GM21528 (cell line): ENCODE measurements at regions not wholly inside any gene's neighbourhood (a gene's known extent, or its start where the extent isn't known, plus 50 kb on each side); places are given as distances from the start of the nearest gene placed in this dataset.

Experiments
- ATAC-seq: cut with Tn5 transposase; IDR thresholded peaks from one replicate; pipeline ENCODE4 v1.9.1; 2021; ENCODE audit warnings: mild to moderate bottlenecking, moderate library complexity; ENCODE audit not compliant: unreplicated experiment, low FRiP score

DNA sequence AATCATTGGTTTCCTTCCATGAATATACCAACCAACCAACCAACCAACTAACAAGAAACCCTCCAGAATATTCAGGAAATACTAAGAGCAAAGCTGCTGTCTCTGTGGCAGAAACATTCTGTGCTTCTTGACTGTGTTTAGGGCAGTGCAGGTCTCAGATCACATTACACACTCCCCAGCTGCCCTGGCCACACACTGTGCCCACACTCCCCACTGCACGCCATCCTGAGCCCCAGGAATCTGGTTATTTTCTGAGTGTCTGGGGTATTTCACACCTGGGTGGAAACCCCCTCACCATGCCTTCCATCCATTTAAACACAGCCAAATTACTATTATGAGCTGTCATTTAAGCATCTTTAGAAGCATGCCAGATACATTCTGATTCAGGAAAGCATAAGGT, 183.7 kb upstream of the ANK3 start:
- ATAC-seq, result no peak

- no peak for ATAC-seq
Measured at GRCh38 chr10:60572511-60573194, 183.0 kb upstream of the ANK3 start.

- no peak for ATAC-seq
Measured at GRCh38 chr10:60570896-60571295, 181.2 kb upstream of the ANK3 start.

GRCh38 chr10:60570272-60570865, 180.7 kb upstream of the ANK3 start:
- no peak for ATAC-seq

- no peak for ATAC-seq
Measured at GRCh38 chr10:60569681-60570080, 180.0 kb upstream of the ANK3 start.

- ATAC-seq, result no peak
Measured at GRCh38 chr10:60566096-60566495, 176.4 kb upstream of the ANK3 start.

GRCh38 chr10:60565492-60565891, 175.8 kb upstream of the ANK3 start:
- no peak for ATAC-seq

DNA sequence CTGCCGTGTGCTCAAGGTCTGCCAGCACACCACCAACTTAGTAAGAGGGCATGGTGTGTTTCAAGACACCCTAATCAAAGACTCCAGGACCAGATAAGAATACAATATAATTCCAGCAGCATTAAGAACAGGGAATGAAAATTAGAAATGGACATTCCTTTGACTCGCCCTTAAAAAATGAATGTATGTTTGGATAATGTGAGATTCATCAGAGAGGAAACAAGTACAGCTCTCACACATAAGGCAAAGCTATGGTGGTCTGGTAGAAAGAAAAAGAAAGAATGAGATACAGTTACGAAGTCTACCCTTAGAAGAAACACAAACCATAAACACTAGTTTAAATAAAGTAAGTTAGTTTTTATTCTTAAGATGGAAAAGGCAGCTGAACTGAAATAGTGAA, 174.8 kb upstream of the ANK3 start:
- ATAC-seq, result no peak

DNA sequence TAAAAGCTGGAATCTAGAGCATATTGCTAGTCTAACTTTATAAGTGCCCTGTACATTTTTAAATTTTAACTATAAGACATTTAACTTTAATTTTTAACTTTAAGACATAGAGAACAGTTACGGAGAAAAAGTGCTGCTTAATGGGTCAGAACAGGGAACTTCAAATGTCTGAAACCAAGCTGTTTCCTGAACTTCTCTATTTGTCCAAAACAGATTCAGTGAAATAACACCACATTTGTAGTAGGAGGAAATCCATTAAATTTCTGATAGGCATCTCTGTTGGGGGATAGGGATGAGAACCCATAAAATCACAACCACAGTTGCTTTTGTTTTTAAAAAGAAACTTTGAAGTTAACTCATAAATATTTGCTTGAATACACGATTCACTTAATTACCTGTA, 170.8 kb upstream of the ANK3 start:
- ATAC-seq, result no peak

GRCh38 chr10:60555700-60556099, 166.0 kb upstream of the ANK3 start:
- no peak for ATAC-seq

GRCh38 chr10:60549686-60550085, 160.0 kb upstream of the ANK3 start:
- no peak for ATAC-seq

DNA sequence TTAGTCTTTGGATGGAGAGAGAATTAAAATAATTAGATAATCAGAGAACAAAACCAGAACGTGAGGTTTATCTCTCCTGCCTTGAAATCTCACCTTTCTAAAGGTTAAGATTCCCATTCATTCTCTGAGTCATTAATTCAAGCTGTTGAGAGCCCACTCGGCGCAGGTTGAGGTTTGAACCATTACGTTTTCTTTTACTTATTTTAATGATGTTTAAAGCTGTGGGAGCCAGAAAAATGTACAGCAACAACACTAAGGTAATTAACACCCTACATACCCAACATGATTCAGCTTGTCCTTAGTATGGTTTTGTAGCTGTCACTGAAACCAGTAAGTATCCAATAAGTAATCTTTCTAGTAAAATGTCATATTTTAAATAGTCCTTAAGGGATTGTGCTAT, 153.0 kb upstream of the ANK3 start:
- ATAC-seq, result no peak

DNA sequence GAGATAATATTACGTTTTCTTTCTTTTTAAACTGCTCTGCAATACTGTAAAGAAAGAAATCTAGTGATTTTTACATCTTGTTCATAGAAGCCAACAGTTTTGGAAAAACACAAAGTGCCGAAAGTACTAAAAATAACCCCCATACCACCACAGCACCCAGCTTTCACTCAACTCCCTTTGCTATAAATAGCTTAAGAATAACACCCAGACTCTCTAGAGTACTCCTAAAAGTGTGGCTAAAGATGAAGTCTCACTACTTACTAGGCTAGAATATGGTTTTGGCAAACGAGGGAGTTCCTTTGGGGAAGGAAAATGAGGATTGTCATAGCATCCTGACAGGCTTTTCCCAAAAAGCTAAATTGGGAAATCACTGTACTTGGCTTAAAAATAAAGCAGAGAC, 151.8 kb upstream of the ANK3 start:
- ATAC-seq, result no peak

DNA sequence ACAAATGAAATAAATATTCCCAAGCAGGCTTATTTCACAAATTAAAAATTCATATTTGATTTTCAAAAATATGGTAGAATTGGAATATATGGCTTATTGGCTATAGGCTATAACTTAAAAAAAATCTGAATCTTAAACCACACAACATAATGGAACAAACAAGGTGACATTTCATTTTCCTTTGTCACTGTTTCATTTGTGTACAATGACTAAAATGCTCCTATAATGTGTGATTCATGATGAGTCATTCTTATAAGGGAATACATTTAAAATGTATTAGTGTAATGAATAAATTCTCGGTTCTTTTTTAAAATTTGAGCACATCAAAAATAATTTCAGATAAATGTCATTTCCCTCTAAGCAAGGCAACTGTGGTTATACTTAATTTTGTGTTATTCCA, 148.0 kb upstream of the ANK3 start:
- no peak for ATAC-seq

DNA sequence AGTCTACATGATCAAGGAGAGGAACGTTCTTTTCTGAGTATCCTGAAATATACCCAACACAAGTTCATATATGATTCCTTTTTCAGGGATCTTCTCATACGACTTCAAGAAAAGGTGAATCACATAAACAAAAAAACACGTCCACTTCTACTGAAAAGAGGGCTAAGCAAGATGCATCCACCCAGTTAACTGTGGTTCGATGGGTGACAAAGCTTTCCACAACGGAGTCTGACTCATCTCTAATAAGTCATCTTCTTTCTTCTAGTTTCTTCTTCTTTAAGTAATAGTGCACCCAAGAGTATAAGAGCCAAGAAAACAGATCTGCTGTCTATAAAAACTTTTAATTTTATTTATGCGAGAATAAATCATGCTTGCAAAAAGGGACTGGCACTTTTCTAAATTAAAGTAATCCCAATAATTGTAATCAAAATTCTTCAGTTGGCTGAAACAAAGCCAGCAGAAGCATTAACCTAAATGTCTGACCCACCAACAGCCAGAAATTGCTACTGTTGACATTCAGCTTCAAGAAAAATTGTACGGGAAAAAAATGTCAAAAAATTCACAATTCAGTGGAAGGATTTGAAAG, 146.9 kb upstream of the ANK3 start:
- ATAC-seq, result no peak

DNA sequence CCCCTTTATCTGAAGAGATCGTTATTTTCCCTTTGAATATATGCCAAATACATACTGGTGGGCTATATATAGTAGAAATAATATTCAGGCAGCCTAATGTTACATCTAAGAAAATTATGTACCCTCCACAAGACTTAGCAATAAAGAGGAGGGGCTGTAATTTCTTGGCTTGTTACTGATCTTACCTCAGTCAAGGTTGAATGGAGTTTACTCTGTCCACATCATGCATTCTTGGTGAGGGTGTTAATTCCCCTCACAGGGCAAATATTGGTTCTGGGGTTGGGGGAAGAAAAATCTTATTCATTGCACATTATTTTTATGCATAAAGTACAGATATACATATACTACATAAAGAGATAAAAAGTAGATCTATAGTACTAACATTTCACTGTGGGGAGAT, 145.8 kb upstream of the ANK3 start:
- no peak for ATAC-seq

DNA sequence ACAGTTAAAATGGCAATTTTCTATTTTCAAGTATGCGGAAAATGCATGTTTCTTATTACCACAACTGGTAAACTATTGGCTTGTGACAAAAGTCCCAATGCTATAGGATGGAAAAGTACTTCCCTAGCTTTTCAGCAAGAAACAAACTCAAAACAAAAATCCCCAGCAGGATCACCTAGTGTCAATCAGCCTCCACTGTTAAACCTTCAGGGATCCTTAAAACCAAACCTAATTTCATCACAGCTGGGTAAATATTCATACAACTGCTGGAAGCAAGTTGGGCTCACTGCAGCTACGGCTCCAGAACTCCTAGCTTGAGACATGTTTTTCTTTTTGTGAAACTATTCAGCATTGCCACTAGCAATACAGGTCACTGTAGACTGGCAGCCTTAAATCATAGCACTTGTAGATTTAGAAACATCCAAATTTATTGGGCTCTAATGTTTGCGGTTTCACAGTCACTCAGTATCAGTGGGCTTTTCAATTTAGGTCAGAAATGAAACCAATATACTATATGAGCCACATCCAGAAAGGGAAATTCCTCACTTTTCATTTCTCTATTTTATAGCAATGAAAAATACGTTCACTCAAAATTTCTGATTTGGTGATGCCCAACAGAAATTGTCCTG, 145.2 kb upstream of the ANK3 start:
- ATAC-seq, result no peak

GRCh38 chr10:60532696-60533468, 143.2 kb upstream of the ANK3 start:
- no peak for ATAC-seq

- no peak for ATAC-seq
Measured at GRCh38 chr10:60531006-60531405, 141.3 kb upstream of the ANK3 start.

GRCh38 chr10:60527676-60528075, 138.0 kb upstream of the ANK3 start:
- no peak for ATAC-seq
